ENCODE measurements at regions not wholly inside any gene's neighbourhood (a gene's known extent, or its start where the extent isn't known, plus 50 kb on each side); places are given as distances from the start of the nearest gene placed in this dataset.

DNA sequence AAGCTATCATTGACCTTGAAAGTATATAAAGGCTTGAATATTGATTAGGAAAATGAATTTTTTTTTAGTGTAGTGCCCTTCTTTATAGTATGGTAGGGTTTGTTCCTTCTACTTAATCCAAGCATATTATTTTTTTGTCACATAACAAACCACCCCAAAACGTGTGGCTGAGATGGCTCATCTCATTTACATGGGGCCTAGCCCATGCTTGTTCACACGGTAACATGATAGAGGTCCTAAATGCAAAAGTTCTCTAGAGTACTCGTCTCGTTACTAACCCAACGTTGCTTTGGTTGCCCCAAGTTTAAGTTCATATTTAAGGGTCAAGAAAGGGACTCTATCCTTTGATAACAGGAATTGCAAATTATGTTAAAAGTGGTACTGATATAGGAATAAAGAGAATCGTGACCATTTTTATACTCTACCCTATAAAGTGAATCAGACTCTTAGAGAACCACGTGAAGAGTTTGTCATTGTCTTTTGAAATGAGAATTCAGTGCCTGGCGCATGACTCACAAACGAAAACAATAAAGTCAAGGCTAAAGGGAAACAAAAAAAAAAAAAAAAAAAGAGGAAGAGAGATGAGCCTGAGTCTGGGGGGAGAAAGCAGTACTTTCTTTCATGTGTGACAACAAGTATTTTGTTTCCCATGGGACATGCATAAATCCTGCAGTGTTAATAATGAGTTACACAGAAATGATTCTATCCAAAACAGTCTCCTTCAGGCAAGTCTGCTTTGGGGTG, 402.8 kb upstream of the NWD2 start:
- no peak for DNase-seq

DNA sequence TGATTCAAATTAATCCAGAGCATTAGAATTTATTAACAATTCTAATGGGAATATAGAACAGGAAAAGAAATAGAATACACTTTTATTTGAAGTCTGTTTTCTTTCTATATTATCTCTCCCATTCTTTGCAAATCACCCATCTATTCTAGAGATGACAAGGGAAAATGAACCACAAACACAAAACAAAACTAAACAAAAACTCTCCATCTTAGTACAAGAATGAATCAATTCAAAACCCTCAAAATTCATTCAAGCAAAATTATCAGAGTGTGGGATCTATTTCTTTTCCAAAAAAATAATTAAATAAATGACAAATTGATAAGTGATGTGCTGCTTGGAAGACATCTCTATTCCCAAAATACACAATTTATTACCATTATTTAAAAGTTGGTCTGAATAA, 400.1 kb upstream of the NWD2 start:
- no peak for DNase-seq

DNA sequence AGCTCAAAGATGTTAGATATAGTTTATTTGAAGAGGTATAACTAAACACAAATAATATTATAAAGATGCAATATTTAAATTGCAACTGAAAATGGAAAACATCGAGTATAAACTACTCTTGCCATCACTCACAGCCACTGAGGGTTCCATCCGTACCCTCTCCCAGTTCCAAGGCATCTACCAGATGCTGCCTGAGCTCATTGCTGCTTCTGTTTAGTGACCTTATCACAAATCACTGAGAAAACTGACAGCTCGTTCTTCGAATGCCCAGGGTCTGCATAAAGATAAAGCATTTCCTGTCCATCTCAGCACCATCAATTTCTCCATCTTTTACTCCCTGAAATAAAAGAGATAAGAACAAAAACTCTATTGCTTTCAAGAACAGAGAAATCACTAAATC, 391.7 kb upstream of the NWD2 start:
- no peak for DNase-seq

DNA sequence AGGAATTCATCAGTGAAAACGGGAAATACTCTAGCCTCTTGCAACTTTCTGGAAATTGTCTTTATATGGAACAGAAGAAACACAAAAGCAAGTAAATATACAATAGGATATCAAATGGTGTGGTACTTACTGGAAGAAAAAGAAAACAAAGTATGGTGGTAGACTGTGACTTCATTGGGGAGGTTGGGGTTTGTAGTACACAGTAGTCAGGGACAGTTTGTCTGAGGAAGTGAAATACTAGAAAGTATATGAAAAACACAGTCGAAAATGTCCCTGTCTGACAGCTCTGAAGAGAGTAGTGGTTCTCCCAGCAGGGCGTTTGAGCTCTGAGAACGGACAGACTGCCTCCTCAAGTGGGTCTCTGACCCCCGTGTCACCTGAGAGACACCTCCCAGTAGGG, 390.0 kb upstream of the NWD2 start:
- DNase-seq = no peak

DNA sequence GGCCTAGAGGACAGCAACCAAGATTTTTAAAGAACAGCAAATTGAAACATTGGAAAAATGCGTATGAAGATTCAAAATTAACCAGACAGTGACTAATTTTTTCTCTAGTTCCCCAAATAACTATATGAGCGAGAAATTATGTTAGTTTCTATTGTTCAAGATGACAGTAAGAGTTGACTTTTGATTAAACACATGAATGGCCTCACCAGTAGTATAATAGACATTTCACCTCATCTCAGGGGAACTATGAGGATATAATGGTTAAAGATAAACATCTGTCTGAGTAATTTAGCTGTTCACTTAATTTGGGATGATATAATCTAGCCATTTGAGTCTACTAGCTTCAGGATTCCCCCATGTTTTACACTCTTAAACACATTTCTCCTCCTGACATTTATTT, 380.9 kb upstream of the NWD2 start:
- DNase-seq = no peak

DNA sequence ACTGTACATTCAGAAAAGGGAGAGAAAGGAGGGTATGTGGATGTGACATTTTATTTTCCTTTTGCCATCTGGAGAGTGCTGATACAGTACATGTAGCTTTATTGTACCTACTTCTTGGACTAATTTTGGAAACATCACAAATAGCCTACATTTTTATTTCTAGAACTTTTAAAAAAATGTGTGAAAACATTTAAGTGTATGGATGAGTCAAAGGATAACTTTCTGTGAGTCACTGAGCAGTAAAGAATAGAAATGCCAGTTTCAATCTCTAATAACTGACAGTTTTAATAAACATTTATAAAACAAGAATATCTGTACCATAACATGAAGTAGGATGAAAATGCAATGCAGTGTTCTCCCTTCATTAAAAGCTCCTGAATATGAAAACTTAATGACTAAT, 374.4 kb upstream of the NWD2 start:
- no peak for DNase-seq

DNA sequence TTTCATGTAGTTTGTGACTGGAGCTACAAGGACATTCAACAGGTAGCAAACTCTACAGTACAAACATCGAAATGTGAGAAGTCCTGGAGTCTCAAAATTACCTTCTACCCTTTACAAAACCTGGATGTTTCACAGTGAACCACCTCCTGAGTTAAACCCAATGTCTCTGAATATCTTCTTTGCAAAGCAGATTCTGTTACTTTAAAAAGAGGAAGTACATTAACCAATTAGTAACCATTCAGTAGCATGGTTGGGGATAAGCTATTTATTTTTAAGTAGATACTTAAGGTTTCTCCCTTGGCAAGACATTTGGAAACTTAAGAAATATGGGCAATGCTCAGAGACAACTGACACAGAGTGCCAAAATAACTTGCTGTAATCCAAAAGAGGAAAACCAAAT, 371.9 kb upstream of the NWD2 start:
- DNase-seq = no peak

DNA sequence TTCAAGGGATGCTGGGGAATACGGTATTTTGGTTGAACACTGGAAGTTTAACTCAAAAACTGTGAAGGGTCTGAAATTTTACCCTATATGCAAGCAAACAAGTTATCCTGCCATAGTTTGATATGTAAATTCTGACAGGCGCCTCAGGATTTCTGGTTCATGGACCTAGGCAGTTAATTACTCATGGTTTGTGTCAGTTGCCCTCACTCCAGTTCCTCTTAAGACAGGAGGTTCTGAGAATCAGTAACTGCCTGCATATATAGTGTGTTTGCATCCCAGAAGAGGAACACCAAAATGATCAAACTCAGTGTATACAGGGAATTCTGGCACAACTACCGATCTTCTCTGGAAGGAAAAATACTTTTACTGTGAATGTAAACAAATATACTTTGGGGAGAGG, 360.4 kb upstream of the NWD2 start:
- DNase-seq = no peak

DNA sequence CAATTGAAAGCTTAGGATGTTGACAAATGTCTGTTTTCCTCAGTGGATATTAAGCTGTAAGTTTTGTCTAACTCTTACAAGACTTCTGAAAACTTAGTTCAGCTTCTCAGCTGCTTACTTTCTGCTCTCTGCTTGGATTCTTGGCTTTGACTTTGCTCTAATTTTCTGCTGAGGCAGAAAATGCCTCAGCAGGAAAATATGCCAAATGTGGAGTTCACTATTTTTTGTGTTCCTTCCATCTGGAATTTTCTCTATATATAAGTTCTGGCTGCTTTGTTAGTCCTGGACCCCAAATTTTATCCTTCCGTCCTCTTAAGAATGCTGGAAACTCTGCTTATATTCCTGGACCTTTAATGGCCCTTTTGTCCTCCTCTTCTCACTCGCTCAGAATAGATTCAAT, 352.6 kb upstream of the NWD2 start:
- no peak for DNase-seq

DNA sequence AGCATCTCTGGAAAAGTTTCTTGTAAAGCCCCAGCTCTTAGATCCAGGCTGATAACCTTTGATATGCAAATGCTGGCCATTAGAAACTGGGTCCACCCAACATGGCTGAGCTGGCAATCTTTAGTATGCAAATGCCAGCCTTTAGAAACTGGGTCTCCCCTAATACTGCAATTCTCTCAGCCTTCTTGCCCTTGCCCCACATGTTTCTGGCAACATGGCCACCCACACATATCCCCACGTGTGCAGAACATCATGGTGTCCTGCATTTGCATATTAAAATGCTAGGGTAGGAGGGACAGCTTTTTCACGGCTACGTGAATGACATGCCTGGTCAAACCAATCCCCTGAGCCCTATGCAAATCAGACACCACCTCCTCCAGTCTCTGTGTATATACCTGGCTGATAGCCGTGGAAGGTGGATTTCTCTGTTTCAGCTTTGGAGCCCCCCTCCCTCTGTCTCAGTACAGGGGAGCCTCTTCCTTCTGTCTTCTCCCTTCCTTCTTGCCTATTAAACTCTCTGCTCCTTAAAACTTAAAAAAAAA, 344.0 kb upstream of the NWD2 start:
- no peak for DNase-seq

DNA sequence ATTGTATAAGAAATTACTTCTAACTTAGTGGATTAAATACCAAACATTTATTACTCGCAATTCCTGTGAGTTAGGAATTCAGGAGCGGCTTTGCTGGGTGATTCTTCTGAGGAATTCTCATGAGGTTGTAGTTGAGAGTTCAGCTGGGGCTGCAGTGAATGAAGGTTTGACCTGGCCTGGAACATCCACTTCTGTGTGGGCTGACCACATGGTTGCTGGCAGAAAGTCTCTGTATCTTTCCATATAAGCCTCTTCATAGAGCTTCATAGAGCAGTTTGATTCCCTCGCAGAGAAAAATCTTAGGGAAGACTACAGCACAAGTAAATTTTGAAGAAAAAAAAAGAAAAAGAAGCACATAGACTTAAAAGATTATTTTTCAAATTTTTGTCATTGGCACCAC, 339.7 kb upstream of the NWD2 start:
- no peak for DNase-seq

DNA sequence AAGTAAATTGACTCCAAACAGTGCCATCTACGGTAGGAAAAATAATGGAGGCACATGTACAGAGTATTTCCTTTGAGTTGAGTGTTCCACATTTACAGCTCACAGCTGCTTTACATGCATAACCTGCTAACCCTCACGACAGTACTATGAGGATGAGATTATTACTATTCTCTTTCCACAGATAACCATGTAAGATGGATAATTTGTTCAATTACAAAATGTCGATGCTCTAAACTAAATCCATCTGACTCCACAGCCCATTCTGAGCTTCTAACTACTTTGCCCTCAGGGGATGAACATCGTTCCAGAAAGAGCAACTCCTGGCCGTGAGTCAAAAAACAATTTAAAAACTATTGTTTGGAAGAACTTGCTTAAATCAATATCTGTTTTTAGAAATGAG, 330.4 kb upstream of the NWD2 start:
- no peak for DNase-seq

DNA sequence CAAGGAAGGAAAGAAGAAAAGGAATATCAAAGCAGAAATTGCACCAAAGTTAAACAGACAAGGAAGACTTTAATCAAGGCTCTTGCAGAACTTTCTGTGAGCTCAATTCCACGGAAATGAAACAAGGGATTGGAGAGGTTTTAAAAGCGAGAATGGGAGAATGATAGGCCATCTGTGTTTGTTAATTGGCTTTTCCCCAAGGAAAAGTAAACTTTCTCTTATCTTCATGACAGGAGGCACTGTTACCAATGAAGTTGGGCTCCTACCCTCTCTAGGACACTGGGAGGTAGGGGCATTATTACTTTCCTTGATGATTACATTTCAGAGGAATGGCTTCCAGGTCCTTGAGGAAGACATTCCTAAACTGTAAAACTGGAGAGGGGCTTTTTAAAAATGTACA, 328.8 kb upstream of the NWD2 start:
- no peak for DNase-seq

DNA sequence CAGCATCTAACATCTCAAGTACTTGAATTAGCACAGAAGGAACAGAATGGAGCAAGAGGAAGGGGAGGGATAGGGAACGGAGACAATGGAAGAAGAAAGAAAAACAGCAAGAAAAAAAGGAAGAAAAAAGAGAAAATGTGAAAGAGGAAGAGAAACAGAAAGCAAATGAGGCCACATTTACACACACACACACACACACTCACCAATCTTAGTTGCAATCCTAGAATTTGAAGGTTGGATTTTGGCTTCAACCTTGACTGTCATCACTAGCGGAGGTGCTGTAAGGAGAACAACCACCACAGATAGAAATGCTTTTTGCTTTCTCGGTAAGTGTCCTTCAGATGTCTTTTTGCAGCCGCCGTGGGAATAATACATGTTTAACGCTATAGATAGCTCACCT, 327.1 kb upstream of the NWD2 start:
- no peak for DNase-seq

DNA sequence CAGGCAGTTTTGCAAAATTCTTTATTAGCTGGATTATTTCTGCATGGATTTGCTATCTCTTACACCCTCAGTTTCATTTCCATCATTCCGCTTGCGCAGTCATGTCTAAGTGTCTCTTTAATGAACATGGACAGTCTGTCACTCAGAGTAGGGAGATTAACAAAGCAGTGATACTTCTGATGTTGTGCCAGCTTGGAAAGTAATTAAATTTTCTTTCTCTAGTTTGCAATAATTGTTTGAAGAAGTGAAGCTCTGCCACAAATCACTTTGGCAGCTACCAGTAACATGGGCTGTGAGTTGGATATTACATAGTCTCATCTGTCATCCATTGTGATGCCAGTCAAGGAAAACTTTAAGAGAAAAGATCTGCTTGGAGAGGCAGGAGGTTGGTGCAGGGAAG, 324.8 kb upstream of the NWD2 start:
- DNase-seq = no peak

DNA sequence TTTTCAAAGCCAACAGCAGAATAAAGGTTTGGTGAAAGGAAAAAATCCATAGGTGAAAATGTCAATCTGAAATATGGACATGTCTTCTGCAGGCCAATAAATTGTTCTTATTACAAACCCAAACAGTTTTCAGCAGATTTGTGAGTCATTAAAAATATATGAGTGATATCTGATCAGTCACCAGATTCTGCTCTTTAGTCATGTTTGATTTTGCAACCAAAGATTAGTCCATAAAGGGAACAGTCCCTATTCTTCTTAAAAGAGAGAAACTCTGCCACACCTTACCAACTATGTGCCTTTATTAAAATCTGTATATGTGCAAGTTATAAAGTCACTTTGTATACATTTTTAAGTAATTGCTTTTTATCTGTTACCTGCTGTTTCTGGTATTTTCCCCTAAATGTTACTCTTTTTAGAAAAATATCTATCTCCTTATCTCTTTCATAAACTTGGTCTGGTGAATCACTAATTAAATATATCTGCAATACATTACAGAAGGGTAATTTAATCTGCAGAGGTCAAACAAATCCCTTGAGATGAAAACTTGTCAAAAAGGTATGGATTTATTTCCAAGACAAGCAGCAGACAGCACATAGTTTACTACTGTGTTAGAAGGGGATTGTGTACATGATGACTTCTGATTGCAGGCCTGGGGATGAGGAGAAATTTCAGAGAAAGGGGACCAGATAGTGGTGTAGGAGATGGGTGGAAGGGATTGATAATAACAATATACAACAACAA, 322.9 kb upstream of the NWD2 start:
- no peak for DNase-seq

DNA sequence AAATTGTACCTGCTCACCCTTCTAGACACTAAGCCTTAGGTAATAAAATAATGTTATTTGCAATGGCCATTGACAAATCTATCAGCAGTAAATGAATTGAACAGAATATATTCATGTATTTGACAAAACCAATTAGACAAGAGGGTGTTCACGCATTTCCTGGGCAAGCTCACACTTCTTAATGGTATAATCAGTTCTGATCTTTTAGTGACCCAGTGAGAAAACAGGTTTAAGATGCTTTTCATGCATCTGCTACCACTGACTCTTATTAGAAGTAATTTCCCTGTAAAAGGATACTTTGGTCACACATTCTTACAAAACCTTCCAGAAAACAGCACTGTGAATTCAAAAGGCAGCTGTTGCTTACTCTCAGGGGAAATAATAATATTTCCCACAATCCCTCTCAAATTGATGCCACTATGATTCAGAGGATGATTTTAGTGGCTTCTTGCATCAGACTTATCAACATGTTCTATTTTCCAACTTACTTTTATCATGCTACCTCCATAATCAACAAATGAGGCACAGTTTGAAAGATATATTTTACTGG, 313.9 kb upstream of the NWD2 start:
- no peak for DNase-seq

DNA sequence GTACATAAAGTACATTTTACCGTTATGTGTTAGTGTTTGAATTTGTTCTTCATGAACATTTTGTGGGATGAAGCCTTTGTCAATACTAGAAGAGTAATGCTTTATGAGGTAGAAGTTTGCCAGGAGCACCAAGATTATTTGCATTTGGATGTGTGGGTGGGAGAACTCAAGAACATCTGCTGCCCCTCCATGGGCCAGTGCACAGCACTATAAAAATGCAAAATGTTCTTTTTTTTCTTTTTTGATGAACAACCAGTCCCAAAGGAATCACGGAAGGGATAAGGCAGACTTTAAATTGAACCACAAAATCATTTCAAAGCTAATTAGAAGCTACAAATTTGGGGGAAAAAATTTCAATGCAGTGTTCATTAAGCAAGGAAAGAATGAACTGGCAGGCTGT, 300.3 kb upstream of the NWD2 start:
- no peak for DNase-seq

DNA sequence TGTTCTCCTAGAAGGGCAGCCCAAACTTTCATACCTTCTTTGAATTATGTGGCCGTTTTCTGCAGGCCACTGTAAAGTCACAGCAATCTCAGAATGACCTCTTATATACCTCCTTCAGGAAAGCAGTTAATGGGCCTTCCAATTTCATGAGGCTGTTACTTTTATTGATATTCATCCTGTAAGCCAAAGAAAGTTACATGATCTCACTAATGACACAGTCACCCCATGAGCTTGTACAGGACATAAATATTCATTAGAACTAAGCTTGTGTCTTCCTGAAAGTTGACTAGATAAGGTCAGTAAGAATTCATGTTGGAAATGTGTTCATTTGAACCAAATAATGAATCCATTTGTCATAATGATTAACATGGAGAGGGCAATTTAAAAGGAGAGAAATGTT, 283.1 kb upstream of the NWD2 start:
- DNase-seq = no peak

DNA sequence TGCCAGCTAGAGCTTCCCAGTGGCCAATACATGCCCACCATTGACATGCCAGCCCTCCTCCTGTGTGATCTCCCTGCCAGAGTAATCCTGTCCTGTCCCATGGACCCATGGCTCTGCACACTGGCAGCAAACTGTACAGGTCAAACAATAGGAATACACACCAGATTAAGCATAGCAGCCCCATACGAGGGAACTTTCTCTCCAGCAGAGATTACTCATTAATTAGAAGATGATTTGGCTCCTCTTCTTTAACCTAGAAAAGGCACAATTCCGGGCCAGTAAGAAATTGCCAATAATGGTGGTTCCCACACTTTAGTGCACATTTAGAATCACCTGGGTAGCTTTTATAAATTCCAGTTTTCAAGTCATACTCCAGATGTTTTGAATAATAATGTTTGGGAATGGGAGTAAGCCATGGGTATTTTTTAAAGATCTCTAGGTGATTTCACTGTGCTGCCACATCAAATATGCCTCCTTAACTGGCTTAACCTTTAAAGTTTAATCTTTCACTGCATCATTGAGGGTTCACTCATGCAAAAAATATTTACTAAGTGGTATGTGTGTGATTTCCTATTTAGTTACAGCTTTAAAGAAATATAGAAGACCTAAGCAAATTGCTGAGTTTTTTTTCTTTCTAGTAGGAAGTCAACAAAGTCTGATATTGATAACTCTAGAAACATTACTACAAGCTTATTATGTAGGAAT, 277.6 kb upstream of the NWD2 start:
- no peak for DNase-seq

DNA sequence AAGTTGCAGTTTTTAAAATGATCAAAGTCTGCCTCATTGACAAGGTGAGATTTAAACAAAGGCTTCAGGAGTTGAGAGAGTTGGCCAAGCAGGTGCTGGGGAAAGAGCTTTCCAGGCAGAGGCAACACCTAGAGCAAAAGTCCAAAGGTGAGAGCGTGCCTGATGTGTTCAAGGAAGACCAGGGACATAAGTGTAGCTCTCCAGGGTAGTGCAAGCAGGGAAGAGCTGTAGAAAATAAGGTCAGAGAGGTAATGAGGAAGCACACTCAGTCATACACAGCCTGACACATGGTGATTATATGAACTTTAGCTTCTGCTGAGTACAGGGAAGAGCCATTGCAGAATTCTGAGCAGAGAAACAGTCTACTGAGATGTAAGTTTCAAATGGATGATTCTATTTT, 265.0 kb upstream of the NWD2 start:
- no peak for DNase-seq

DNA sequence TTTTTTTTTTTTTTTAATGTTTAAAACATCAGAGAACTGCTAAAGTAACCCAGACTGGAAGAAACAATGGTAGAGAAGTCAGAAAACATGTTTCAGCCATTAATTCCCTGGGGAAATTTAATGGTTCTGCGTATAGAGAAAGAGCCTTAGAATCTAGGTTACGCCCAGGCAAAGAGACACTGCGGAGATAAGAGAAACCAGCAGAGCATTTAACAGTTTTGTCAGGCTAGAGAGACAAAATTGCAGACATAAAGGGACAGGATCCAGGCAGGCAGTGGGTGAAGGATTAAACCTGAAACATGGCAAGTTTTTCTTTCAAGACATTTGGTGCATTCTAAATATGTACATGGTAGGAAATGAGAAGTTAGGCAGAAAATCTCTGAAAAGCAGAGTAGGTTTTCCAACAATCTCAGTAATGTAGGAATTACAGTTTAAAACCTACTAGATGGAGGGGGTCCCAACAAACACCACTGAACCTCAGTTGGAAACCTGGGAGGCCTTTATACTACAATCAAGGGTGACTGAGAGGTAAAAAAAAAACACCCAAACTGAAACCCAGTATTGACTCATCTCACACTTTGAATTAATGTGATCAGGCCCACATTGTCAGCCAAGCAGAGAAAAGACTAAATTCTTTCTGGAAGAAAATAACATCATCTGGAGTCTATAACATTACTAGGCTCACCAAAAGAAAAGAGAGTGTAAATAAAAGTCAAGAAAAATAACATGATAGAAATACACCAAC, 254.2 kb upstream of the NWD2 start:
- no peak for DNase-seq

DNA sequence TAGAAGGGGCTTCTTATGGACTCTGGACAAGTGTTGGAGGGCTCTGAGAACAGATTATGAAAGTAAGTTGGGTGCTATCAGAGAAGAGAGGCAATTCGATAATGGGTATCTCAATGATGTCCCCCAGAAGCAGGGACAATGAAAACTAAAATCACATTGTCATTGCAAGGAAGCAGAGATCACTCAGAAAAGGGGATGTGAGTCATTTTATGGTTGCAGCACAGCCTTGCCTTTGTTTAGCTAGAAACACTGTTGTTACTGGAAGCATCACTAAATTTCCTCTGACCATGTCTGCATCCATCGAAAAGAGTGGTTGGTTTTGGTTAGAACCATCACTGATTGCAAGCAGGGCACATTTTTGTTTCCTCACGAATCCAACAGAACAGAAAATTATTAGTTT, 246.8 kb upstream of the NWD2 start:
- DNase-seq = no peak
